NOMO-1 (cell line): ENCODE measurements at regions not wholly inside any gene's neighbourhood (a gene's known extent, or its start where the extent isn't known, plus 50 kb on each side); places are given as distances from the start of the nearest gene placed in this dataset.
"Not testable (repeated sequence)": the region's sequence is repeated elsewhere in the genome, so short reads cannot be mapped to it uniquely, and the experiment has no call there.

Source experiments
- DNase-seq, 2 experiments: peaks; one replicate each; lab custom pipeline; 2025; ENCODE audit not compliant: unreplicated experiment in 2 of 2; lab: John Stamatoyannopoulos, UW

- DNase-seq, result no peak
Observed at GRCh38 chr10:25851548-25851947, 82.5 kb upstream of the MYO3A start.

- no peak for DNase-seq
Observed at GRCh38 chr10:25852364-25852941, 81.6 kb upstream of the MYO3A start.

- no peak for DNase-seq
Observed at GRCh38 chr10:25858076-25858475, 76.0 kb upstream of the MYO3A start.

GRCh38 chr10:25865267-25865666, 68.8 kb upstream of the MYO3A start:
- DNase-seq, result no peak

- DNase-seq, result no peak
Observed at GRCh38 chr10:25867321-25867720, 66.7 kb upstream of the MYO3A start.

GRCh38 chr10:25869067-25869591, 64.9 kb upstream of the MYO3A start:
- no peak for DNase-seq

- no peak for DNase-seq
Observed at GRCh38 chr10:25869609-25870008, 64.4 kb upstream of the MYO3A start.

GRCh38 chr10:25874402-25874801, 59.6 kb upstream of the MYO3A start:
- DNase-seq, result not testable (repeated sequence)

- DNase-seq, result peak; percentile 52 to 63
Observed at GRCh38 chr10:25875556-25876165, 58.4 kb upstream of the MYO3A start.

- DNase-seq, result no peak
Observed at GRCh38 chr10:25877296-25877695, 56.7 kb upstream of the MYO3A start.
